HUDEP-2 (cell line): ENCODE measurements at regions not wholly inside any gene's neighbourhood (a gene's known extent, or its start where the extent isn't known, plus 50 kb on each side); places are given as distances from the start of the nearest gene placed in this dataset.

Experiments
- DNase-seq, 76 experiments: peaks; one replicate each; lab custom pipeline; 2025; ENCODE audit not compliant: unreplicated experiment in 76 of 76; lab: John Stamatoyannopoulos, UW

DNA sequence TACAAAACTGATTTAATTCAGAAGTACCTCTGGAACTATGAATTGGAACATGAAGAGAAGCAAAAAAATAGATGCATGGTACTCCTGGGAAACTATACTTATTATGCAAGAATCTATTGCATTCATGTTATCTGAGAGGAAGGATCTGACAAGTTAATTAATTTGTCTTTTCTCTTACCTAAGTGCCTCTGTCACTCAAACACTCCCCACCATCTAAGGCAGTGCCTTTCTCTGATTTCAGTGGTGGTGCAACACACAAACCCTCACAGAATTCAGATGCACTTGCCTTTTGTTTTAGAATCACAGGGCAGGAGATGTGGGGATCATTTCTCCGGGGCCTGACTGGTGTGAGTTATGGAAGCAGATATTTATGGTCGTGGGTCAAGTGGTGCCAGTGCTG, 52.5 kb upstream of the C9orf72 start:
- no peak for DNase-seq

DNA sequence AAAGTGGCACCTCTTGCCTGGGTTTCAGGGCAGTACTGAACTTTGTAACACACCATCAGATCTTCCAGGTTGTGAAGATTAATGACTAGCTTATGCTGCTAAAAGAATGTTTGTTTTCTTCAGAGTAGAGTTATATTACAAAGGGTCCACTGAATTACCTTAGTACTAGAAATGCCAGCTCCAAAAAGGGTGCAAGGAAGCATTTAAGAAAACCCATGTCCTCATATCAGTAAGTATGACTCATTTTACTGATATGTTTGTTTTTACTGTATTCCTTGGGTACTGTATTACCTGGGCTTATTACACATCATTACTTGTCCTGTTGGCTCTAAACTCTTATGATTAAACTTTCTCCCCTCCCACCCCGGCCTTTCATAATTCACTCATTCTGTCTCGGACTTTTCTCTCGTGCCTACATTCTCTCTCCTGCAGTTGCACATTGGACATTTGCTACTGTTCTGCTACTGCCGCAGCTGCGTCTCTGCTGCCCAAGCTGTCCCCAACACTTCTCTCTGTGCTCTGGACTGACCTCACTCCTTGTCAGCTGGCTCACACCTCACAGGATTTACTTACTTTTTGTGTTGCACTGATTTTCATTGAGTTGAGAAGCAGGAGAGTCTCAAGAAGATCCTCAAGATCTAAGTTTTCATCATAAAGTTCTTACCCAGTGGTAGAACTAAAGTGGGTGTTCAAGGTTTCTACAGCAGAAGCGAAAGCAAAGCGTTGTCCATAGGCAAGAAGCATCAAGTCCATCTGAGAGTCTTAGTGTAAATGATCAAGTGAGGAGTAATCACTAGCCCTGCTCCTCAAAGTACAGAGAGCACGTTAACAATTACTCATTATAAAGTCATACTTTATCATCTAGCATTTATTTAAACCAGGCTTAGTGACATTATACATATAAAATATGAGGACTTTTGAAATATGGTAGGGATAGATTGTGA, 53.2 kb upstream of the C9orf72 start:
- no peak for DNase-seq

DNA sequence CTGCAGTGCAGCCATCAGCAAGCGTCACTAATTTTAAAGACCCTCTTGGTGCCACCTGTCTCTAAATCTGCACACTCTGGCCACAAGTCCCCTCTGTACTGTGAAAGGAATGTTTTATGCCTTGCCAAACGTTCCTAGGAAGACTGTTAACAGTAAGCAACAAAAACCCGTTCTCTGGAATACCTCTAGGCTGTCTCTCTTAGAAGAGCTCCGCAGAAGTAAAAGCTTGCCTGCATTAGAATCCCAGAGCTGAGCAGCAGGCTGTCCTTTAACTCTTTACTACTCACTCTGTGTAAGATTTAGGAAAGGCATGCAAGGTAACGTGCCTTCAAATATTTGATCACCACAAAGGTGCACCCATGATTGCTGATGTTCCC, 53.9 kb upstream of the C9orf72 start:
- DNase-seq, result no peak

DNA sequence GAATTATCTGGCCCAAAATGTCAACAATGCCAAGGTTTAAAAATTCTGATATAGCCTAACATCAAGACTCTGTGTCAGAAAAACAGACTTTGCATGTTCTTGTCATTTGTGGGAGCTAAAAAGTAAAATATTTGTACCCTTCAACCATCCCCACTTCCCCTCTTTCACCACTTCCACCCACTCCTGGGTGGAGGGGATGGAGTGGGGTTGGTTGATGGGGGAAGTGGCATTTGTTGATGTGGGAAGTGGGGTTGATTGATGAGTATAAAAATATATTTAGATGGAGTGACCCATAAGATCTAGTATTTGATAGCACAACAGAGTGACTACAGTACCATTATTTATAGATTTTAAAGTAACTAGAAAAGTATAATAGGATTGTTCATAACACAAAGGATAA, 55.0 kb upstream of the C9orf72 start:
- DNase-seq, result no peak

DNA sequence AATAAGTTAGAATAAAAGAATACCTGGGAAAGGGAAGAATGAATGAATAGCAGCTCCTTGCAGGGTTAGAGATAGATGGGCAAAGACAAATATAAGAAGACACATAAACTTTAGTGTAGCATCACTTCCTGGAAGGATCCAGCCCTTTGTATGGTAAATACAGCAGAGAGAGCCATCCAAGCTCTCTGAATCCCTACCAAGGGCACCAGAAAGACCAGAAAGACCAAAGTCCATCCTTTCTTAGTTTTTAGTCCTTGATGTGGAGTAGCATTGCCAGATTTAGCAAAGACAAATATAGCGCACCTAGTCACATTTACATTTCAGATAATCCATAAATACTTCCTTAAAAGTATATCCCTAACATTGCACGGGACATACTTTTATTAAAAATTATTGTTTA, 56.1 kb upstream of the C9orf72 start:
- no peak for DNase-seq

DNA sequence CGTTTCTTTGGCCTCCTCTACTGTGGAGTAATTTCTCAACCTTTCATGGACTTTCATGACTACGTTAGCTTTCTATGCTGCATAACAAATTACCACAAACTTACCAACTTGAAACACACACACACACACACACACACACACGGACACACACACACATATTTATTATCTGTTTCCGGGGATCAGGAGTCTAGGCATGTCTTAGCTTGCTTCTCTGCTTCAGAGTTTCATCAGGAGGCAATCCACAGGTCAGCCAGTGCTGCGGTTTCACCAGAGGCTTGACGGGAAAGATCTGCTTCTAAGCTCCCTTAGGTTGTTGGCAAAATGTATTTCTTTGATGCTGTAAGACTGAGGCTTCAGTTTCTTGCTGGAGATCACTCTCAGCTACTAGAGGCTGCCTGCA, 59.0 kb upstream of the C9orf72 start:
- DNase-seq, result no peak

DNA sequence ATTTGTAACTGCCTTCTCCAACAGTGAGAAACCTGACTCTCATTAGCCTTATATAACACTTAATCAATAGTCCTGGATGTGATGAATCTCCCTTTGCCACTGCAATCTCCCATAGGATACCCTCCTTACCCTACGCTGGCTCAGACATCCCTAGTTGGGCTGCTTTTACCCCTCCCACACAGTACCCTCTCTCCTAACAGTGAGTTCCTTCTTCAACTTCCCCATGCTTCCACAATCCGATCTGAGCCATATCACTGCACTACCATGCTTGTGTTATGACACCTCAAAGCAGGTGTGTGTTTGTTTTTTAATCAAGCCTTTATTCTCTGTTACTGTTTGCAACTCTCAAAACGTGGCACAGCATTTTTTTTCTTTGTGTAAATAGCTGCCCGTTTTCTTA, 60.5 kb upstream of the C9orf72 start:
- DNase-seq, result no peak

DNA sequence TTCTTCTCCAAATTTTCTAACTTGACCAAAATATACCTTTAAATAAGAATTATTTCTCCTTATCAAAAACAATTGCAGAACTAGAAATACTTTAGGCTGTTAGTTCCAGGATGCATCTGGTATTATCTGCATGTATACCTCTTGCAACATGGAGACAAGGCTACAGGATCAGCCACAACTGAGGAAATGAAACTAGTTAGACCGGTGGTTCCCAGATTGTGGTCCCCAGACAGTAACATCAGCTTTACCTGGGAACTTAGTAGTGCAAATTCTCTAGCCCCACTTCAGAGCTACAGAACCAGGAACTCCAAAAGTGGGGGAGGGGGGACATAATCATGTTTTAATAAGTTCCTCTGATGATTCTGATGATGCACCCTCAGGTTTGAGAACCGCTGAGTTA, 61.6 kb upstream of the C9orf72 start:
- DNase-seq, result no peak

DNA sequence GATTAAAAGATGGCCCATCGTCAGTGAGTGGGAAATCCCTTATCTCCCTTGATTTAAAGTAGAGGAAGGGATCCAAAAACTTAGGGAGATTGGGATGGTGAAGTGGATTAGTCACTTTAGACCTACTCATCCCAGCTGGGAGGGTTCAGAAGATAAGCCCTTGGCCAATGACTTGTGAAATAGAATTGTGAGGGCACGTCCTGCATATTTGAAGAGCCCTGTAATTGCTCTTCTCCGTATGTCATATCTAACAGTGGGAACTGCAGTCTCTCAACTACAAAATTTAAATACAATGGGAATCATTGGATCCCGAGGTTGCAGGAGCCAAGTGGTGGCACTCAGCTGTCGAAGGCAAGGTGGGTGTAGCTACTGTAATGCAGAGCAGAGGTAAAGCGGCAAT, 65.4 kb upstream of the C9orf72 start:
- DNase-seq, result no peak

DNA sequence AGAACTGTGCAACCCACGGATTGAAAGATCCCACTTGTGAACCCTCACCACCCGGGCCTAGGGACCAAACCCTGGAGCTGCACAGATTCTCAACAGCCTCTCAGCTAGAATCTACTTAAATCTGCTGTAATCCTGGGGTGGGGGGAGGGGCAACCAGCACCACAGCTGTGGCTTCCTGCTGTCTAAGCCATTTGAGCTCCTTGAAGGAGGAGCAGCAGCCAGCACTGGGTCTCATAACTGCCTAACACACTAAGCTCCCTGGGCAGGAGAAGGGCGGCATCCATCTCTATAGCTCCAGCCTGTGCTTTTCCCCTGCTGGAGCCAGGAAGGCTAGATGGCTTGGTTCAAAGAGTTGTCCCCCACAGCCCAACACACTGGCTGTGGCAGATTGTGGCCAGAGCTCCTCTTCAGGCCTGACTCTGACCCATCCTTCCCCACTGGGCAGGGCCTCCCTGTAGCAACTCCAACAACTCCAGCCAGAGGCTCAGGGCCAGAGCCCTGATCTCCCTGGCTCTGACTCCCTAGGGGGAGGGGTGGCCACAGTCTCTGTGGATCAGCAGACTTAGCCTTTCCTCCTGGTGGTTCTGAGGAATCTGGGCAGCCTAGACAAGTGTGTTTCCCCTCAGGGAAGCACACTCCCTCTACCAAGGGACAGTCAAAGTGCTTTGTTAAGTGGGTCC, 72.0 kb upstream of the C9orf72 start:
- DNase-seq, result no peak

DNA sequence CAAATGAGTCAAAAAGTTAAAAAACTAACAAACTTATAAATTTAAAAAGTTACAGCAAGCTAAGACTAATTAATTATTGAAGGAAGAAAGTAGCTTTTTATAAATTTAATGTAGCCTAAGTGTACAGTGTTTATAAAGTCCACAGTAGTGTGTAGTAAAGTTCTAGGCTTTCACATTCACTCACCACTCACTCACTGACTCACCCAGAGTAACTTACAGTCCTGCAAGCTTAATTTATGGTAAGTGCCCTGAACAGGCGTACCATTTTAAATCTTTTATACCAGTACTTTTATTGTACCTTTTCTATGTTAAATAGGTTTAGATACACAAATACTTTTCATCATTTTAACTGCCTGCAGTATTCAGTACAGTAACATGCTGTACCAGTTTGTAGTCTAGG, 80.0 kb upstream of the C9orf72 start:
- no peak for DNase-seq

DNA sequence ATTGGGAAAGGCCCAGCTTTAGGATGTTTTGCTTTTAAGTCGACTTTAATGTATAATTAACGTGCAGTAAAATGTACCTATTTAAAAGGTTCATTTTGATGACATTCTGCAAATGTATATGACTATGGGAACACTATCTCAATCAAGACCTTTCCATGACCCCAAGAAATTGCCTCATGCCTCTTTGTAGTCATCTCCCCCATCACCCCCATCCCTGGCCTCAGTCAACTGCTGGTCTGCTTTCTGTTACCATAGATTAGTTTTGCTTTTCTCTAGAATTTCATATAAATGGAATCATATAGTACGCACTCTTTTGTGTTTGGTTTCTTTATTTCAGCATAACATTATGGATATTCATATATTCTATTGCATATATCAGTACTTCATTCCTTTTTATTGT, 80.7 kb upstream of the C9orf72 start:
- no peak for DNase-seq

DNA sequence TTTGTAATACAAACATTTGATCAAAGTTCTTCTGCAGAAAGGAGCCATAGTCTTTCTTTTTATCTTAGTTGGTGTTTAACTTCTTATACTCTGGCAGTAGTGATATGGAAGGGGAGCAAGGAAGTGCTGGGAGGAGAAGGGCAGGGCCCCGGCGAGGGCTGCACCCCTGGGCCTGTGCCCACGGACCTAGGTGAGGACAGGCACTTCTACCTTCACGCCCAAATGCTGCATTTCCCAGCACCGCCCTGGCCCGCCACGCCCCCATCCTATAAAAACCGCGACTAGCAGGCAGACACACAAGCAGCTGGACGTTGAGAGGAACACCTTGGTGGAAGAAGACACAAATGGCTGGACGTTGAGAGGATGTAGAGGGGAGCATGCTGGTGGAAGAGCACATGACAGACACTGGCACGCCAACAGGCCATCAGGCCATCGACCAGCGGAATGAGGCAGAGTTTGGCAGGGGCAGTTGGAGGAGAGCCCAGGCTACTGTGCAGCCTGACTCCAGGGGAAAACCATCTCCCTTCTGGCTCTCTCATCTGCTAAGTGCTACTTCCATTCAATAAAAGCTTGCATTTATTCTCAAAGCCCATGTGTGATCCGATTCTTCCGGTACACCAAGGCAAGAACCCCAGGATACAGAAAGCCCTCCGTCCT, 81.5 kb upstream of the C9orf72 start:
- no peak for DNase-seq

DNA sequence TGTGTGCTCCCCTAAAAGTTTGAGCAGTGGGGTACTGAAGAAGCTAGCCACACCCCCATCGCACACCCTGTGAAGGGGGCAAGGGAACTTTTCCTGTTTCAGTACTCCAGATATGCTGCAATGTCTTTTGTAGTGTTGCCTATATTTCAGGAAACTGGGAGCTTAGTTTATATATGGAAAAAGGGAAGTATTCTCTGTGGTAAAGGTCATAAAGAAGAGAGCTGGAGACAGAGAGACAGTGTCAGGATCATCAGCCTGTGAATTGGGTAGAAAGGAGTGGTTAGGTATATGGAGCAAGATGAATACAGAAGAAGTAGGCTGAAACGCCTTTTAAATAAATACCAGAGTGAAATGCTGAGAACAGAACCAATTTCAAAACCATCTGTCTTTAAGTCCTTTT, 82.2 kb upstream of the C9orf72 start:
- DNase-seq, result no peak

DNA sequence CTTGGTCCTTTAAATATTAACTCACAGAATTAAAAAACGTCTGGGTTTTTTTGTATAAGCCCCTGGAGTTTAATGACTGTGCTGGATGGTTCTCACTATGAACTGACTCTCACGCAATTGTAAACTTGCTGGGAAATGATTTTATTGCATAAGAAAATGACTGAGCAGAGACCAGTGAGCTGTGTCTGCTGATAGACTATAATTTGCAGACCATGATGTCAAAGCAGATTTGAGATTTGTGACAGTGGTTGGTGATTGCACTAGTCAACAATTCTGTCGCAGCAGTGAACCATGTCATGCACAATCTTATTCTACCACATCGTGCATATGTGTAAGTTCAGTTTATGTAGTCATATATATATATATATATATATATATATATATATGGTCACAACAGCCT, 85.7 kb upstream of the C9orf72 start:
- DNase-seq, result no peak

DNA sequence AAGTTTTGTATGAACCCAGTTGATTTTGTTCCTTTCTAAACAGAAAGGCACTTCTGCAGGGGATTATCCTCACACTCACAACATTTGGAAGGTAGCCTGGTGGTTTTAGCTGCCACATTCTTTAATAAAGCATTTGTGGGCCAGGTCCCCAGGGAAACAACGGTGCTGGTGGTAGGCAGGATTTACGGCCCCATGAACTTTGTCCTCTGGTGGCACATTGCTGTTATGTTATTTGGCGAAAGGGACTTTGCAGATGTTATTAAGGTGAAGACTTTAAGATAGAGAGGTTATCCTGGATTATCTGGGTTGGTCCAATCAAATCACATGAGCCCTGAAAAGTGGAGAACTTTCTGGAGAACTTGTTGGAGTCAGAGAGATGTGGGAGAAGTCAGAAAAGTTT, 86.3 kb upstream of the C9orf72 start:
- DNase-seq, result no peak

DNA sequence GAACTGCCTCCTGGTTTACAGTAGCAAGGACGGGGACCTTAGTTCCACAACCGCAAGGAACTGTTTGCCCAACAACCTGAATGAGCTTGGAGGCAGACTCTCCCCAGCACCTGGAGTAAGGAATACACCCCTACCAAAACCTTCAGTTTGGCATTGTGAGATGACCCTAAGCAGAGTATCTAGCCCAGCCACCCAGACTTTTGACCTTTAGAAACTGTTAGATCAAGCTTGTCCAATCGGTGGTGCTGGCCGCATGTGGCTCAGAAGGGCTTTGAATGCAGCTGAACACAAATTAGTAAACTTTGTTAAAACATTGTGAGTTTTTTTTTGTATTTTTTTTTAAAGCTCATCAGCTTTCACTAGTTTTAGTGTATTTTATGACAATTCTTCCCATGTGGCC, 86.9 kb upstream of the C9orf72 start:
- DNase-seq, result no peak

DNA sequence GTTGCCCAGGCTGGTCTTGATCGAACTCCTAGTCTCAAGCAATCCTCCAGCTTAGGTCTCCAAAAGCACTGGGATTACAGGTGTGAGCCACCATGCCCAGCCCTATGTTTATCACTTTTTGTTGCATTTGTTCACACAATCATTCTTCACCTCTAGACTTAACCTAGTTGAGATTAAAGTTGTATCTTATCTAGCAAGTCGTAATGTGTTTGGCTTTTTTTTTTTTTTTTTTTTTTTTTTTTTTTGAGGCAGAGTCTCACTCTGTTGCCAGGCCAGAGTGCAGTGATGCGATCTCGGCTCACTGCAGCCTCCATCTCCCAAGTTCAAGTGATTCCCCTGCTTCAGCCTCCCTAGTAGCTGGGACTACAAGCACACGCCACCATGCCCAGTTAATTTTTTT, 90.2 kb upstream of the C9orf72 start:
- DNase-seq, result no peak

DNA sequence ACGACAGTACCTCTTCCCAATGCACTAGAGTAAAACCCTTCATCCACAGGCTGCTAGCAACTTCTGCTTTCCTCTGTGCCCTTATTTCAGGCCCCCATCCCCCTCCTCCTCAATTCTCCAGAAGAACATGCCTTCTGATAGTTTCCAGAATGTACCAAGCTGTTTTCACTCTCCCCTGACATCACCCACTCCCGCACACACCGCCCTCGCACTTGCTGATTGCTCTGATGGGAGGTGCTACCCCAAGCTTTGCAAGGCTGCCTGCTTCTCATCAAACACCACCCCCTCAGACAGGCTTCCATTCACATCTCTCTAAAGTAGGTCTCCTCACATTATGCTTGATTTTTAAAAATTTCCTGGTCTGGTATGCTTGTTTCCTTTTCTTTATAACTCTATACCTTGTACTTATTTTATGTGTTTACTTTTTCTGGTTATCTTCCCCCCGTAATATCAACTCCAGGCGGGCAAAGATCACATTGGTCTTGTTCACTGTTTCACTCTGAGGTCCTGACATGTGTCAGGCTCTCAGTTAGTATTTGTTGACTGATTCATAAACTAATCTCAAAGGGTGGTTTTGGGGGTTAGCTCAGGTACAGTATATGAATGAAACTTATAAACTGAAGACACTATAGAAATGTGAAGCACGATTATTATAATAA, 91.0 kb upstream of the C9orf72 start:
- no peak for DNase-seq

DNA sequence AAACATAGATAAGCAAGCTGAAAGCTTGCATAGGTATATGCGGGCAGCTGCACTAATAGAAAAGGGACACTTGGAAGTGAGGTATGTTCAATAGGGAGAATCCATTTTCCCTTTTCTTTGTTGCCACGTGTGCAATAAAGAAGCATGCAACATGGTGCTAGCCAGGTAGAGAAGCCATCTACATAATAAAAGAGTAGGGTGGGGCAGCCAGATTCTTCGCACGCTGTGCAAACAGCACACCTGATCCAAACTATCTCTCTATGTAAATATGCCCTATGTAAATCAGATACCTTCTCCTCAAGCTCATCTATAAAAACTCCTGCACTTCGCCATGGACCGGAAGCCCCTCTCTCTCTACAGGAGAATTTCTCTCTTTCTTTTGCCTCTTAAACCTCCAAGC, 91.9 kb upstream of the C9orf72 start:
- no peak for DNase-seq

DNA sequence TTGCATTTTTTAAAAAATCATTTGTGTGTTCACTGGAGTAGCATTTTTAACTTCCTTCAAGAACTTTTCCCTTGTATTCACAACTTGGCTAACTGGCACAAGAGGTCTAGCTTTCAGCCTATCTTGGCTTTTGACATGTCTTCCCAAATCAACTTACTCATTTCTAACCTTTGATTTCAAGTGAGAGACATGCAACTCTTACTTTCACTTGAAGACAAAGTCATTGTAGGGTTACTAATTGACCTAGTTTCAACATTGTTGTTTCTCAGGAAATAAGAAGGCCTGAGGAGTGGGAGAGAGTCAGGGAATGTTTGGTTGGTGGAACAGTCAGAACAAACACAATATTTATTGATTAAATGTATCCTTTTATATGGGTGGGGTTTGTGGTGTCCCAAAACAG, 95.0 kb upstream of the C9orf72 start:
- DNase-seq, result no peak
